Gastroesophageal sphincter (tissue), 3 donors: ENCODE measurements at regions not wholly inside any gene's neighbourhood (a gene's known extent, or its start where the extent isn't known, plus 50 kb on each side); places are given as distances from the start of the nearest gene placed in this dataset.

Experiments used
- CTCF ChIP-seq, 4 experiments: fragments of 200-600 bp in 2 of 4; fragments of 450-650 bp in 2 of 4; sonication (generic) in 1 of 4; IDR thresholded peaks; one replicate each; pipeline ENCODE4 v1.5.1; 2017 to 2019; ENCODE audit warnings: antibody characterized with exemption in 4 of 4, mild to moderate bottlenecking in 2 of 4, moderate library complexity in 2 of 4
- POLR2A ChIP-seq, 2 donors: fragments of 450-650 bp; IDR thresholded peaks; one replicate each; pipeline ENCODE4 v1.6.1; 2017; ENCODE audit warnings: antibody characterized with exemption in 2 of 2, mild to moderate bottlenecking in 2 of 2, moderate library complexity in 1 of 2
- POLR2AphosphoS5 ChIP-seq: sonication (generic); formaldehyde crosslinking; IDR thresholded peaks from one replicate; pipeline ENCODE4 v1.6.1; 2017; ENCODE audit warnings: antibody characterized with exemption

GRCh38 chr19:28349604-28350003 lies 863.3 kb downstream of the UQCRFS1 start:
- TF ChIP-seq CTCF (IDR thresholded peaks at IDR 0.05) (no peak), POLR2A (IDR thresholded peaks at IDR 0.05) (no peak), POLR2AphosphoS5 (no peak)
